ENCODE measurements at regions not wholly inside any gene's neighbourhood (a gene's known extent, or its start where the extent isn't known, plus 50 kb on each side); places are given as distances from the start of the nearest gene placed in this dataset.

DNA sequence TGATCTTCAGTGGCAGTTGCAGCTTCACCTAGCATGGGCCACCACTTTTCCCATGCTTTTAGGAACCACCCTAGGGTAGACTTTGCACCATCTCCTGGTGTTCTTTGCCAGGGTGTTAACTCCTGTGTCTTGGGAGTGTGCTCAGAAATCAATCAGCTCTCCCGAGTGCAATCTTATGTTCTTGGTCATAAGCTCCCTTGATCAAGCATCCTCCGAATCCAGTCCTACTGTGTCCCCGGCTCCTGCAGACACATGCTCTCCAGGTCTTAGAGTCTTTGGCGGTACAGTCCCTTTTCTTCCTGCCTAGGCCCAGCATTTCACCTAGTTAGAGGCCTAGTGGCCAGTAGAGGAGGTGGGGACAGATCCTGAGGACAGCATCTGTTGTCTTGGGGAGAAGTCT lies 74.7 kb upstream of the SYN2 start:
- H3K9me3 ChIP-seq (ENCODE audit: low read length), result no peaks in the 10 kb centered on the region
- no peak overlapping the region for H3K4me2 ChIP-seq (ENCODE audit: low read length)
- no peaks in the 10 kb centered on the region for H4K20me1 ChIP-seq (ENCODE audit: insufficient read depth, low read length)

DNA sequence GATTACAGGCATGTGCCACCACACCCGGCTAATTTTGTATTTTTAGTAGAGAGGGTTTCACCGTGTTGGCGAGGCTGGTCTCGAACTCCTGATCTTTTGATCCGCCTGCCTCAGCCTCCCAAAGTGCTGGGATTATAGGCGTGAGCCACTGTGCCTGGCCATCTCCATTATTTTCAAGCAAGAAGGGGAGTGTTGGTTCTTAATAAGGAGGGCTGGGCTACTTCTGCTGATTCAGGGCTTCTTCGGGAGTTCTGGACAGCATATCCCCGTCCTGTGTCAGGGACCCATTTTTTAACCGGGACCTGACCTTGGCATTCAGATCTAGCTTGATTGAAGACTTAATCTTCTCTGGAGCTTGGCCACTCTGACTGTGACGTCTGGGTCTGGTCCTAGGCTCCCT lies 74.1 kb upstream of the SYN2 start:
- H3F3A ChIP-seq (ENCODE audit: insufficient read depth, low read length), result 0 out of 2 replicates have a peak, but pooled peaks cover 2% of the 10 kb centered on the region
- H4K20me1 ChIP-seq (ENCODE audit: insufficient read depth, low read length), result no peaks in the 10 kb centered on the region
- H3K36me3 ChIP-seq (ENCODE audit: insufficient read depth, low read length), result no peaks in the 10 kb centered on the region
- H3K27ac ChIP-seq (ENCODE audit: low read depth, low read length, poor library complexity, severe bottlenecking), result no peak overlapping the region
- H3K4me2 ChIP-seq (ENCODE audit: low read length), result no peak overlapping the region
- H3K79me2 ChIP-seq (ENCODE audit: insufficient read depth, low read length), result no peaks in the 10 kb centered on the region
- H2AFZ ChIP-seq (ENCODE audit: low read length), result no peak overlapping the region
- H3K27me3 ChIP-seq (ENCODE audit: insufficient read depth, low read length), result 0 out of 2 replicates have a peak, but pooled peaks cover 3% of the 10 kb centered on the region
- H3K9me3 ChIP-seq (ENCODE audit: low read length), result no peaks in the 10 kb centered on the region
- H3K9ac ChIP-seq (ENCODE audit: low read length), result no peak overlapping the region
- no peak overlapping the region for H3K4me3 ChIP-seq (ENCODE audit: low read depth, low read length, poor library complexity, severe bottlenecking)
- no peaks in the 10 kb centered on the region for H3K9me2 ChIP-seq (ENCODE audit: low read depth, low read length)
- TF ChIP-seq, protein P1, sequence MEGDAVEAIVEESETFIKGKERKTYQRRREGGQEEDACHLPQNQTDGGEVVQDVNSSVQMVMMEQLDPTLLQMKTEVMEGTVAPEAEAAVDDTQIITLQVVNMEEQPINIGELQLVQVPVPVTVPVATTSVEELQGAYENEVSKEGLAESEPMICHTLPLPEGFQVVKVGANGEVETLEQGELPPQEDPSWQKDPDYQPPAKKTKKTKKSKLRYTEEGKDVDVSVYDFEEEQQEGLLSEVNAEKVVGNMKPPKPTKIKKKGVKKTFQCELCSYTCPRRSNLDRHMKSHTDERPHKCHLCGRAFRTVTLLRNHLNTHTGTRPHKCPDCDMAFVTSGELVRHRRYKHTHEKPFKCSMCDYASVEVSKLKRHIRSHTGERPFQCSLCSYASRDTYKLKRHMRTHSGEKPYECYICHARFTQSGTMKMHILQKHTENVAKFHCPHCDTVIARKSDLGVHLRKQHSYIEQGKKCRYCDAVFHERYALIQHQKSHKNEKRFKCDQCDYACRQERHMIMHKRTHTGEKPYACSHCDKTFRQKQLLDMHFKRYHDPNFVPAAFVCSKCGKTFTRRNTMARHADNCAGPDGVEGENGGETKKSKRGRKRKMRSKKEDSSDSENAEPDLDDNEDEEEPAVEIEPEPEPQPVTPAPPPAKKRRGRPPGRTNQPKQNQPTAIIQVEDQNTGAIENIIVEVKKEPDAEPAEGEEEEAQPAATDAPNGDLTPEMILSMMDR (IDR thresholded peaks at IDR 0.05; ENCODE audit: low read length), result no peak
- TF ChIP-seq EZH2 (IDR thresholded peaks at IDR 0.05; ENCODE audit: borderline replicate concordance, low read length), result no peak
- no peaks in the 10 kb centered on the region for H3K4me1 ChIP-seq (ENCODE audit: insufficient read depth, low read length, severe bottlenecking)

More for the DNA sequence above, 74.7 kb upstream of the SYN2 start:
- TF ChIP-seq, protein P1 (IDR thresholded peaks at IDR 0.05; ENCODE audit: low read length), result no peak
- no peak for TF ChIP-seq EZH2 (IDR thresholded peaks at IDR 0.05; ENCODE audit: borderline replicate concordance, low read length)
- no peak overlapping the region for H3K4me3 ChIP-seq (ENCODE audit: low read depth, low read length, poor library complexity, severe bottlenecking)
- H3K79me2 ChIP-seq (ENCODE audit: insufficient read depth, low read length), result no peaks in the 10 kb centered on the region
- H3K9me2 ChIP-seq (ENCODE audit: low read depth, low read length), result no peaks in the 10 kb centered on the region
- H3K4me1 ChIP-seq (ENCODE audit: insufficient read depth, low read length, severe bottlenecking), result no peaks in the 10 kb centered on the region
- H3F3A ChIP-seq (ENCODE audit: insufficient read depth, low read length), result 0 out of 2 replicates have a peak, but pooled peaks cover 2% of the 10 kb centered on the region
- H3K27ac ChIP-seq (ENCODE audit: low read depth, low read length, poor library complexity, severe bottlenecking), result no peak overlapping the region
- H3K36me3 ChIP-seq (ENCODE audit: insufficient read depth, low read length), result no peaks in the 10 kb centered on the region
- no peak overlapping the region for H2AFZ ChIP-seq (ENCODE audit: low read length)
- H3K27me3 ChIP-seq (ENCODE audit: insufficient read depth, low read length), result no peaks in the 10 kb centered on the region
- no peak overlapping the region for H3K9ac ChIP-seq (ENCODE audit: low read length)

DNA sequence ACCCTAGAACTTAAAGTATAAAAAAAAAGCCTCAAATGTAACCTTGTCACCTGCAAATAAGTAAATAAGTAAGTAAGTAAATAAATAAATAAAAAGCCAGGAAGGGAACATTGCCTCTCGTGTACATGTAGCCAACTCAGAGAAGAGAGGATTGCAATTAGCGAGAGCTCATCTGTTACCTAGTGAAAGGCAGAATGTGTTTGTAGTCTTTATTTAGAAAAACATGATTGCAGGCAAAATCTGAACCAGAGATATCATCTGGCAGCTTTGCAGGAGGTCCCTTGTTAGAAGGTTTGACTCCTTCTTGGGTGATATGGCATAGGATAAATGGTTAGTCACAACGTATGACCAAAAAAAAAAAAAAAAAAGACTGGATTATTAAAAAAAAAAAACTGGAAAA lies 71.6 kb upstream of the SYN2 start:
- no peaks in the 10 kb centered on the region for H3K9me3 ChIP-seq (ENCODE audit: low read length)

More for the DNA sequence above, 71.6 kb upstream of the SYN2 start:
- H3K27me3 ChIP-seq (ENCODE audit: insufficient read depth, low read length), result 0 out of 2 replicates have a peak, but pooled peaks cover 4% of the 10 kb centered on the region
- no peak overlapping the region for H3K4me3 ChIP-seq (ENCODE audit: low read depth, low read length, poor library complexity, severe bottlenecking)
- H3K79me2 ChIP-seq (ENCODE audit: insufficient read depth, low read length), result no peaks in the 10 kb centered on the region
- H3K9me2 ChIP-seq (ENCODE audit: low read depth, low read length), result no peaks in the 10 kb centered on the region
- H3K9ac ChIP-seq (ENCODE audit: low read length), result no peak overlapping the region
- no peaks in the 10 kb centered on the region for H4K20me1 ChIP-seq (ENCODE audit: insufficient read depth, low read length)
- H3K27ac ChIP-seq (ENCODE audit: low read depth, low read length, poor library complexity, severe bottlenecking), result no peak overlapping the region
- no peaks in the 10 kb centered on the region for H3K4me1 ChIP-seq (ENCODE audit: insufficient read depth, low read length, severe bottlenecking)
- TF ChIP-seq, protein P1 (IDR thresholded peaks at IDR 0.05; ENCODE audit: low read length), result no peak
- H3K4me2 ChIP-seq (ENCODE audit: low read length), result no peak overlapping the region
- H3K36me3 ChIP-seq (ENCODE audit: insufficient read depth, low read length), result no peaks in the 10 kb centered on the region
- no peaks in the 10 kb centered on the region for H3F3A ChIP-seq (ENCODE audit: insufficient read depth, low read length)
- H2AFZ ChIP-seq (ENCODE audit: low read length), result no peak overlapping the region
